Activated CD4-positive, alpha-beta T cell treated with anti-CD3 and anti-CD28 coated beads for 24 hours (primary cell): ENCODE measurements at regions not wholly inside any gene's neighbourhood (a gene's known extent, or its start where the extent isn't known, plus 50 kb on each side); places are given as distances from the start of the nearest gene placed in this dataset.

ENCODE experiments used
- DNase-seq, 2 donors: peaks; one replicate each; pipeline ENCODE4 v3.0.0-alpha.2; 2020; ENCODE audit warnings: low read depth in 2 of 2

- no peak for DNase-seq
Measured at GRCh38 chr11:128095466-128095981, 491.8 kb downstream of the ETS1 start.

- DNase-seq: no peak
Measured at GRCh38 chr11:128093689-128094088, 493.7 kb downstream of the ETS1 start.

- no peak for DNase-seq
Measured at GRCh38 chr11:128089962-128090361, 497.4 kb downstream of the ETS1 start.

GRCh38 chr11:128086794-128087193, 500.6 kb downstream of the ETS1 start:
- DNase-seq: no peak

- no peak for DNase-seq
Measured at GRCh38 chr11:128085276-128085675, 502.1 kb downstream of the ETS1 start.

- no peak for DNase-seq
Measured at GRCh38 chr11:128082574-128082973, 504.8 kb downstream of the ETS1 start.

DNA sequence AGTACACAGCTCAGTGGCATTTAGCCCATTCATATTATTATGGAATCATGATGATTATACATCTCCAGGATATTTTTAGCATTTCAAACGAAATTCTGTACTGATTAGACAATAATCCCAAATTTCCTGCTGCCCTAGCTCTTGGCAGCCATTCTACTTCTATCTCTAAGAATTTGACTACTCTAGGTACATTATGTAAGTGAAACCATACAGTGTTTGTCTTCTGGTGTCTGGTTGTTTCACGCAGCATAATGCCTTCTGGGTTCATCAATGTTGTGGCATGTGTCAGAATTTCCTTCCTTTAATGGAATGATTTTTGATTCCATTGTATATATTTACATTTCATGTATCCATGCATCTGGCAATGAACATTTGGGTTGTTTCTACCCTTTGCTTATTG, 517.7 kb downstream of the ETS1 start:
- DNase-seq: no peak

DNA sequence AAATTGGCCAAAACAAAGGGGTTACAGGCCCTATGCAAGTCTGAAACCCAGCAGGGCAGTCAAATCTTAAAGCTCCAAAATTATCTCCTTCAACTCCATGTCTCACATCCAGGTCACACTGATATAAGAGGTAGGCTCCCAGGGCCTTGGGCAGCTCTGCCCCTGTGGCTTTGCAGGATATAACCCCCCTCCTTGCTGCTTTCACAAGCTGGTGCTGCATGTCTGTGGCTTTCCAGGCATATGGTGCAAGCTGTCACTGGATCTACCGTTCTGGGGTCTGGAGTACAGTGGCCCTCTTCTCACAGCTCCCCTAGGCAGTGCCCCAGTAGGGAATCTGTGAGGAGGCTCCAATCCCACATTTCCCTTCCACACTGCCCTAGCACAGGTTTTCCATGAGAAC, 519.6 kb downstream of the ETS1 start:
- no peak for DNase-seq

DNA sequence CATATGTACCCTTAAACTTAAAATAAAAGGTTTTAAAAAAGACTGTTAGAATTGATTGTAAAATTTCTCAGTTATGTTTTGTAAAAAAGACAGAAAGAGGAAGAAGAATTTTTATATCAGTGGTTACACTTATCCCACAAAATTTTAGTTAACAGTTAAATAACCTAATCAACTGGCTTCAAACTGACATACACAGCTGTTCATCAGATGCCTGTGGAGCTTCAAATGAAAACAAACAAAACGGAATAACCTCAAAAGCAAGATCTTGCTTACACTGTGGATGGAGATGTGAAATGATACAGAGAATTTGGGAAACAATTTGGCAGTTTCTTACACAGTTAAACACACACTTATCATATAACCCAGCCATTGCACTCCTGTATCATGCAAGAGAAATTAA, 521.0 kb downstream of the ETS1 start:
- no peak for DNase-seq

- DNase-seq: no peak
Measured at GRCh38 chr11:128061281-128061871, 526.0 kb downstream of the ETS1 start.

DNA sequence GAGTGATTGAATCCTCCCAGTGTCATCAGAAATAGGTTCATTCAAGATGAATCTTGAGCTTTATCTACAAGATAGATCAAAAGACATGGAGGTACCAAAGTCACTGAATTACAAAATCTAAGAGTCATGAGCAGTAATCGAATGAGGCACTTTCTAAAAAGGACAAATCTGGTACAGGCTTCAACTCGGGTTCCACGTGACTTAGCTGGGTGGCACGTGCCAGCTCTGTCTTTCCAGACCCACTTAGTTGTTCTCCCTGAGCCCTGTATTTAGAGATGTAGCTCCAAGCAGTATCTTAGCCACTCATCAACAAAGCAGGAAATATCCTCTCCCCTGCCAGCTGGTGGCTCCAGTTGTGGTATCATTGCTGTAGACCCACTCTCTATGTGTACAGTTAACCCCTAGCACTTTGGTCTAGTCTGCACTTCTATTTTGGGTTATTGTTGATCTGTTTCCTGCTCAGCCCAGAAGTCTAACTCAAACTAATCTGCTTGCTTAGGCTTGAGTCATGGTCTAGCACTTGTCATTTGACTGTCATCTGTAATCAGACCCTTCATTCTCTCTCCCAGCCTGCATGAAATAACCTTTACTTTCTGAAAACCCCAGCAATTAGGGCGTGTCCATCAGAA, 528.7 kb downstream of the ETS1 start:
- DNase-seq: no peak

GRCh38 chr11:128057786-128058395, 529.5 kb downstream of the ETS1 start:
- no peak for DNase-seq

DNA sequence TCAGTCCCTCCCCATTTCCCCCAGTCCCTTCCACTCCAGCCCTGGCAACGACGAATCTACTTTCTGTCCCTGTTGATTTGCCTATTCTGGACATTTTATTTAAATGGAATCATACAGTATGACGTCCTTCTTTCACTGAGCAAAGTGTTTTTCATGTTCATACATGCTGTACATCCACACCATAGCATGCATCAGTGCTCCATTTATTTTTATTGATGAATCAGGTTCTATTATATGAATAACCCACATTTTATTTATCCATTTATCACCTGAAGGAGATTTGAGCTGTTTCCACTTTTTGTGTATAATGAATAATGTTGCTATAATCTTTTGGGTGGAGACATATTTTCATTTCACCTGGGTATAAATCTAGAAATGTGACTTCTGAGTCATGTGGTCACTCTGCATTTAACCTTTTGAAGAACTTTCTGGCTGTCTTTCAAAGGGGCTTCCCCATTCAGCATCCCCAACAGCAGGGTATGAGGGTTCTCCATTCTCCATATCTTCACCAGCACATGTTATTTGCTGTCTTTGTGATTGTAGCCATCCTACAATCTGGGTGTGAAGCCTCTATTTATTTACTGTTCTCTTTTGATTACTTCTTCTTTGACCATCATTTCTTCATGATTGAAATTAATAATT, 531.7 kb downstream of the ETS1 start:
- DNase-seq: no peak

- no peak for DNase-seq
Measured at GRCh38 chr11:128053981-128054931, 533.1 kb downstream of the ETS1 start.

DNA sequence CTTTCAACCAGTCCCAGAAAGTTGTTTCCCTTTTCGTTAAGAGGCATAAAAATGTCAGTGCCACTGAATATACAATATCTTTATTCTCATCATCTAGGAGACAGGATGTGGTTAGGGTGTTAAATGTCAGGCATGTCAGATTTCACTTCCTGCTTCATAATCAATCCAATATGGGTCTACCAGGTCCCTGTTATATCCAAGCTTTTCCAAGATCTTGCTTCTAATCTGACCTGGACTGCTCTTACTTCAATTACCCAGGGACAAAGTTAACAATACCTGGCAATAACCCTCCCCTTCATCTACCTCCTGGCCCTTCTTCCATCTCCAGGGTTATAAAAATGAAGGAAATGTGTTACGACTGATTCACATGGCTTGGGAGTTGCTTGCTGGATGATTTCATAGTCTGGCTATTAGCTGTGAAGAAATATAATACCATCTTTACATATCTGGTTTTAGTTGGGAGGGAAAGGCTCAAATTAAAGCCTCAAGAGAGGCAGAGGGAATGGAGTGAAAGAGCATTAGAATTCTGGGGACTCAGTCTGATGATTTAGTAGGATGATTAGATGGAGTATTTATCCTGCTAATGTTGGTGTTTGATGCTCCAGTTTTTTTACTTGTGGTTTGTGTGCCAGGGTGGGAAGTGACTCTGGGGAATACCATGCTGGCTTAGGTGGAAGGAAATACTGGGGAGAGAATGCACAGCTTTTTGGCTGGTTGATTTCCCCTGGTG, 534.3 kb downstream of the ETS1 start:
- DNase-seq: no peak

DNA sequence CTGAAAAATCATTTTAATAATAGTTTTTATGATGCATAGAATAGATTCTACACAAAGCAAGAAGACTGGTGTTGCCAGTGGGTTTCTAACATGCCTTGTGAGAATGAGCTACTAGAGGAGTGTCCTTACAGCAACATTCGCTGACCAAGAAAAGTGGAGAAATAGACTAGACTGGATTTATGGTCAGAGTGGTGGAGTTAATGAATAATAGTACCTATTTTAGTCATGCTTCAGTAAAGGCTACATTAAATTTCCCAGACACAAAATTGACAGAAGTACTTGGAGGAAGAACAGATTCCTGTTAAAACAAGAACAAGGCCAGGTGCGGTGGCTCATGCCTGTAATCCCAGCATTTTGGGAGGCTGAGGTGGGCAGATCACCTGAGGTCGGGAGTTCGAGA, 539.2 kb downstream of the ETS1 start:
- no peak for DNase-seq

DNA sequence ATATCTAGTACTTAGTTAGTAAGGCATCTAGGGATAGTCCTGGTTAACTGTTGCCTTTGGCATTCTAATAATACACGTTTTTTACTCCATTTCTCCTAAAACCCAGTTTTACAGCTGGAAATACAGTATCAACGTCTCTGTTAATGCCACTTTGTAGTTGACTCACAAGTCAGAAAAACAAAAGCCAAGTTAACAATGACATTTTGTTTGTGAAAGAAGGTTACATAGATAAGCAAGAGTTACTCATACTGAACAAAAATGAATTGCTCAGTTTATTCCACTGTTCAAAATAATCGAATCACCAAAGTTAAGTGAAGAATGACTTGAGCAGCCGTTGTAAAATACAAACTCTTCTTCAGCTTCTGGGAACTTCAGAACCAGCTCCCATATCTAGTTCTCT, 540.3 kb downstream of the ETS1 start:
- DNase-seq: no peak

DNA sequence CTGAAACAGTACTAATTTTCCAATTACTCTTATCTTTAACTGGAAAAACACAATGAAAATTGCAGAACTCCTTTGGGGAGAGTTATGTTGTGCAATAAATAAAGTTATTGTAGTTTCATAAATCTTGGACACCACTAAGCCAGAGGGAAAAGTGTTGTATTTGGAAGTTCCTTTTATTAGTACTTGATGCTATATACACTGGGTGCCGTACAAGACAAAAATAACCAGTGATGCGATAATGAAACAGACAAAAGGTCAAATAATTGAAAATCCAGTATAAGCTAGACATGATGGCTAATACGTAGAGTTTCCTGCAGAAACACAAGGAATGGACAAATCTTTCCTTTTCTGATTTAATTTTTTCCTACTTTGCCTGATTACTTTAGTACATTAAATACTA, 541.1 kb downstream of the ETS1 start:
- DNase-seq: no peak

GRCh38 chr11:128045094-128045725, 542.1 kb downstream of the ETS1 start:
- DNase-seq: no peak

DNA sequence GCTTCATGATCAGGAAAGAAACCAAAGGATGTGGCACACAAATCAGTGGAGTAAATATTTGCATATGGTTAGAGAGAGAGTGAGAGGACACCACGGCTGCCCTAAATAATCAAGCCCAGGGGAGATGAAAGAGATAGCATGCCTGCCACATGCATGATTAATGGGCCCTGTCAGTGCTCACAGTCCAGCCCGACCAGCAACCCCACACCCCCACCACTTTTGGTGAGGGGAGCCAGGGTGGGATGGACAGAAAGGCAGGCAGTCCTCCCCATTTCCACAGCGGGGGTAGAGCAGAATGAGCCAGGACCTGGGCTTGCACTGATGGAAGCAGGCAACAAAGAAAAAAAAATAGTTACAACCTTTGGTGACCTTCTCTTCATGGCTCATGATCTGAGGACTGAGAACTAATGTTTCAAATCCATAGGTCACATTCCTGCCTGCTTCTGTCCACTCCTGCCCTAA, 545.0 kb downstream of the ETS1 start:
- DNase-seq: no peak
